ENCODE measurements at regions not wholly inside any gene's neighbourhood (a gene's known extent, or its start where the extent isn't known, plus 50 kb on each side); places are given as distances from the start of the nearest gene placed in this dataset.

DNA sequence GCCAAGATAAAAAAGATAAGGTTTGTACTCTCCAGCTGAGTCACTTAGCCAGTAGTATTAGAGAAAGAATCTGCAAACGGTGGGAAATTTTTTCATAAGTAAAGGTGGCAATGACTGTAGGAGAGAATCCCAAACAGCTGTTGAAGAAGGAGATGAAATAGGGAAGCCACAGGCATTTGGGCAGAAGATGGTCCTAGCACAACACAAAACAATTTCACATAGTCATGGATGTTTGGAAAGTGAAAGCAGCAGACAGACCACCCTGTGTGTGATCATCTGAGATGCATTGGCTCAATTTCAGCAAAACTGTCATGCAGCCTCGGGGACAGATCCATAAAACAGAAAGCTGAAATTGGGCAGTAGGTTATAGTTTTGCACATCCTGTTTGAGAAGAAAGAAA lies 2832.4 kb downstream of the PCDH9 start:
- no peak for TF ChIP-seq GATA2 (IDR thresholded peaks at IDR 0.05; ENCODE audit: low read depth, low read length)
- no peak for TF ChIP-seq GATA3 (IDR thresholded peaks at IDR 0.05; ENCODE audit: low read depth, low read length)
